ENCODE measurements at regions not wholly inside any gene's neighbourhood (a gene's known extent, or its start where the extent isn't known, plus 50 kb on each side); places are given as distances from the start of the nearest gene placed in this dataset.

GRCh38 chr12:115638733-115639647 lies 638.5 kb downstream of the MED13L start:
- no peak for TF ChIP-seq GATA2 (IDR thresholded peaks at IDR 0.05; ENCODE audit: low read depth, low read length)
- no peak for TF ChIP-seq GATA3 (IDR thresholded peaks at IDR 0.05; ENCODE audit: low read depth, low read length)
